HTR-8/SVneo (cell line): ENCODE measurements at regions not wholly inside any gene's neighbourhood (a gene's known extent, or its start where the extent isn't known, plus 50 kb on each side); places are given as distances from the start of the nearest gene placed in this dataset.

Experiments
- DNase-seq: peaks from one replicate; pipeline ENCODE4 v3.0.0; 2011; ENCODE audit warnings: low spot score, mixed read lengths; ENCODE audit not compliant: insufficient read length
- FAIRE-seq: peaks from 2 replicates; lab custom pipeline; 2011; peaks lifted over from hg19 to GRCh38; lab: Jason Lieb, UNC

GRCh38 chr3:74510261-74510818 lies 104.1 kb downstream of the CNTN3 start:
- no peak for FAIRE-seq
- DNase-seq: no peak

GRCh38 chr3:74507691-74508090 lies 106.8 kb downstream of the CNTN3 start:
- DNase-seq (no peak), FAIRE-seq (no peak)

- DNase-seq (no peak), FAIRE-seq (no peak)
These were observed 108.2 kb downstream of the CNTN3 start for GRCh38 chr3:74506246-74506645.

GRCh38 chr3:74501007-74501406 lies 113.5 kb downstream of the CNTN3 start:
- FAIRE-seq: no peak
- no peak for DNase-seq

DNA sequence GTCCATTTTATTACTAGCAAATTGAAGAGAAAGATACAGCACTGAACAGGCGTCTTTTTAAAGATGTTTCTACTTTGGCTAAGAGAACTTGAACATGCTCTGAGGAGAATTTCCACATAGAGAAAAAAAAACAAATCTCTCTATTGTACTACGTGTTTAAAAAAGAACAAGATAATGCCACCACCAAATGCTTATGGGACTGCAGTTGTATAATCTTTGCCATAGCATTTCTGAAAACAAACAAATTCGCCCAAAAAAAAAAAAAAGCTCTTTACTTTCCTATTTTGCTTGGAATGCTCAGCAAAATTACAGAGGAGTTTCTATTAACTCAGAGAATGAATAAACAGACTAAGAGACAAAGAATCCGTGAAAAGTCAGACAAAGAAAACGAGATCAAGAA lies 114.2 kb downstream of the CNTN3 start:
- no peak for FAIRE-seq

GRCh38 chr3:74491874-74492273 lies 122.6 kb downstream of the CNTN3 start:
- no peak for DNase-seq

More for the DNA sequence above, 114.2 kb downstream of the CNTN3 start:
- DNase-seq: no peak

GRCh38 chr3:74489050-74489792 lies 125.2 kb downstream of the CNTN3 start:
- DNase-seq (no peak), FAIRE-seq (no peak)

More at GRCh38 chr3:74491874-74492273, 122.6 kb downstream of the CNTN3 start:
- FAIRE-seq: no peak

- DNase-seq (no peak), FAIRE-seq (no peak)
These were observed 134.5 kb downstream of the CNTN3 start for GRCh38 chr3:74479915-74480314.

DNA sequence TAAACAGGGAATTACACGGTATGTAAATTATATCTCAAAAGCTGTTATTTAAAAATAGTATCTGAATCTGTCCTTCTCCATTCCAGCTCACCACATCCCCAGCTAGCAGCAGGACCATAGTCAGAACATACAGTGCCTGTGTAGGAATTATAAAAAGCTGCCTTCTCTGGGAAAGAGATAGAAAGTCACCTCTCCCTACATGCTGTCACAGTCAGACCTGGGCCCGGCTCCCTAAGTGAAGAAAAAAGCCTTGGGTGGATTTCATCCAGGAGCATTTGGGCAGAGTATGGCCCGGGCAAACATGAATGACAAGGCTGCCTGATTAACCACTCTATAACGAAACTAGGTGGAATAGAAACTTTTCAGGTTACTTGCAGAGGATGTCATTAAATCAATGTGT lies 144.1 kb downstream of the CNTN3 start:
- FAIRE-seq (no peak), DNase-seq (no peak)

- no peak for DNase-seq
- no peak for FAIRE-seq
These were observed 144.7 kb downstream of the CNTN3 start for GRCh38 chr3:74469713-74470112.

- DNase-seq (no peak), FAIRE-seq (no peak)
These were observed 145.3 kb downstream of the CNTN3 start for GRCh38 chr3:74469151-74469550.

- FAIRE-seq (no peak), DNase-seq (no peak)
These were observed 148.6 kb downstream of the CNTN3 start for GRCh38 chr3:74465715-74466410.

- FAIRE-seq: no peak
- DNase-seq: no peak
These were observed 150.9 kb downstream of the CNTN3 start for GRCh38 chr3:74463515-74463914.

DNA sequence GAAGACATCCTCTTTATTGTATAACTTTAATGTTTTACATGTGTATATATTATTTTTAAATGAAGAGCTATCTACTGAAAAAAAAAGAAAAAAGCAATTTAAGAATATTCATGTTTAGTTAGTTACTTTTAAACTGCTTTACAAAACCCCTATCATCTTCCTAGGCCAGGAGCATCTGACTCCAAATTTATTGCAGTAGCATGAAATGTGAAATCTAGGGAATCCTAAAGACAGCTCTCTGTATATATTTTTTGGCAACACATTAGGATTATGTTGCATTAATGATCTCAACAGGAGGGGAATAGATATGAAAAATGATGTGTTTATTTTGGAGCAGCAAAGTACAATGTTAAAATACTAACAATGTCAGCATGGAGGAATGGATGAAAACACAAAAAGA lies 158.3 kb downstream of the CNTN3 start:
- no peak for DNase-seq
- no peak for FAIRE-seq

GRCh38 chr3:74447221-74447620 lies 167.2 kb downstream of the CNTN3 start:
- FAIRE-seq (no peak), DNase-seq (no peak)

DNA sequence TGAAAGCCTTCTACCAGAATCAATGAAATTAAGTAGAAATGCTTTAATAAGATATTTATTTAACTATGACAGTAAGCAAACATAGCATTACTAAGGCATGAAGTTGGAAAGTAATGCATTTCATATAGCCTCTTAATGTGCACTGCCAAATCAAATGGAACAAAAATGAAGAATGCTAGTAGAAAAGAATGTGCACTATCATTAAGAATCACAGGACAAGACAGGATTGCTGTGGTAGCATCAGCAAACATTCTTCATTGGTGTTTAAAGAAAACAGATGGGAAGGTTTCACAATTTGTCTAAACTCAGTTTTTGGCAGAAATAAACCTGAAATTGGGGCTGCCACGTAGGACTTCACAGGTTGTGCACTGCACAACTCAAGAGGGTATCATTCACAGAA lies 168.9 kb downstream of the CNTN3 start:
- FAIRE-seq (no peak), DNase-seq (no peak)

DNA sequence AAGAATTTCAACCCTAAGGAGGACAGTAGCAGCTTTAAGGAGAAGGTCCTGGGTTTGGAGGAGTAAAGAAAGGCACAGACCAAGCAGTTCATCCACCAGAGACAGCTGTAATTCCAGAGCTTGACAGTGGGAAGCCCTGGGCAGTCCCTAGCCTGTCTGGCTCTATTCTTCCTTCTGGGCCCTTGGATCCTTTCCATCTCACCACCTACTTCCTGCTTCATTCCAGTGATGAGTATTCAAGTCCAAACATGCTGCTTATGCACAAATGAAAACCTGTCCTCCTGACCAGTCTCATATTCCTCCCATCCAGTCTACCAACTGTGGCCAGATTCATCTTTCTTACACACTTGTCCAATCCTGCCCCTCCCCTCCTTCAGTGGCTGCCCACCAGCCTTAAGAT lies 171.4 kb downstream of the CNTN3 start:
- no peak for DNase-seq
- FAIRE-seq: no peak

DNA sequence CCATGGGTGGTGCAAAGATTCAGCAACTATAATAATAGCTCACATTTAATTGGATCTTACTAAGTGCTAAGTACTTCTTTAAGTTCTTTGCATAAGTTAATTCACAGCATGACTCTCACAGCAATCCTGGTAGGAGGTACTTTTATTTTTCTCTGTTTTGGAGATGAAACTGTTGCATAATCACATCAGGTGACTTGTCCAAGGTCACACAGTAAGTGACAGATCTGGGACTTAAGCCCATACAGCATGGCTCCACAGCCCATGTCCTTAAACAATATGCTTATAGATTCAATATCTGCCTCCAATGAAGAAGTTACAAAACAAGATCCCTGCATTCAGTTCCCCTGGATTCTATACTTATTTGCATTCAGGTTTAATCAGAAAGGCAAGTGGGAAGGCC lies 171.8 kb downstream of the CNTN3 start:
- no peak for DNase-seq
- no peak for FAIRE-seq

GRCh38 chr3:74442068-74442467 lies 172.4 kb downstream of the CNTN3 start:
- no peak for FAIRE-seq
- no peak for DNase-seq

DNA sequence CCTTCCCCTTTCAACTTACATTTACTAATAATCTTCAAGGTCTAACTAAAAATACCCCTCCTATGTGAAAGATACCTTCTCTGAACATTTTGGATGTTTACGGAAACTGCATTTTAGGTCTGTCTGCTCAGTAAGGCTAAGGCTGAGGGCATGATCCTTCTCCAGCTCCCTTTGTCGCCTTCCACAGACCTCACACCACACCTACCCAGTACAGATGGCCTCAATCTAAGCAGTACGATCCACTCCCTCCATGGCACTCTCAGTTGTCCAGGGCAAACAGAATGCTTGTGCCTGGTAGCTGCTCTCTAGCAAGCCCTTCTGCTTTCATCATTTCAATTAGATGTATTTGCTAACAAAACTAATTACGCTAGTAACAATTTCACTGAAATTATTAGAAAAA lies 178.3 kb downstream of the CNTN3 start:
- DNase-seq: no peak
- no peak for FAIRE-seq

DNA sequence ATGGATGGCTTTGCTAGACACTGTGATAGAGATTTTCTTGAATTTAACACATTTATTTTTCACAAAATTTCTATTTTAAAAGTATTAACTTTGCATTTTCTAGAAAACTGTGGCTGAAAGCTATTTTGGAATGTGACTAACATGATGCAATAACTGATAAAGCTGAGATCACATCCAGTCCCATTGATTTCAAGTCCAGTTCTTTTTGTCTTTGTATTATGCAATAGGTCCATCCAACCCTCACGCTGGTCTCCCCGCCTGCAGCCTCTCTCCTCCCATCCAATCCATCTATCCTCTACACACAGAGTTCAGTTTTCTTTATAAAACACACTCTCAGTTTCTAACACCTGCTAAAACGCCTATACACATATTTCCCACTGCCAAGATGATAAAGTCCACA lies 178.8 kb downstream of the CNTN3 start:
- DNase-seq (no peak), FAIRE-seq (no peak)

- DNase-seq: no peak
- FAIRE-seq: no peak
These were observed 180.1 kb downstream of the CNTN3 start for GRCh38 chr3:74434406-74434805.
